IMR-90 (cell line): ENCODE measurements at regions not wholly inside any gene's neighbourhood (a gene's known extent, or its start where the extent isn't known, plus 50 kb on each side); places are given as distances from the start of the nearest gene placed in this dataset.

Experiments used
- ATAC-seq: fragments of 200-7000 bp; cut with Tn5 transposase; 2 replicates; pipeline ENCODE4 v1.9.1; 2020; ENCODE audit warnings: low read depth, mild to moderate bottlenecking, moderate library complexity
- BruUV-seq: library from RNA; stranded (reverse); fragments of 400-500 nt; replicated peaks from 2 replicates; lab custom pipeline; 2021; lab: Mats Ljungman, UMichigan
- CTCF ChIA-PET: fragments of 300-600 bp; formaldehyde crosslinking; extraction: SDS; loops from one replicate; lab custom pipeline; 2021; ENCODE audit warnings: antibody characterized with exemption; lab: Yijun Ruan, JAX
- POLR2A ChIA-PET: fragments of 300-600 bp; sonication (Branson Sonifier 250); formaldehyde crosslinking; loops from one replicate; lab custom pipeline; 2022; ENCODE audit warnings: antibody characterized with exemption; ENCODE audit not compliant: unreplicated experiment; lab: Charles Lee
- DNase-seq: peaks from one replicate; pipeline ENCODE4 v3.0.0; 2013
- H2AFZ ChIP-seq: replicated peaks from 2 replicates; pipeline ENCODE3; 2013; ENCODE audit warnings: low read length, mild to moderate bottlenecking; ENCODE audit not compliant: poor library complexity
- H2AK5ac ChIP-seq: 2 replicates; pipeline ENCODE4 v1.6.1; 2013; ENCODE audit warnings: low read depth, low read length, inconsistent platforms
- H2AK9ac ChIP-seq: replicated peaks from 2 replicates; pipeline ENCODE3; 2013; ENCODE audit warnings: mild to moderate bottlenecking, low read depth, low read length, moderate library complexity; ENCODE audit not compliant: poor library complexity
- H2BK120ac ChIP-seq: 2 replicates; pipeline ENCODE4 v1.6.1; 2013; ENCODE audit warnings: low read depth, low read length, inconsistent platforms
- H2BK15ac ChIP-seq: 3 replicates; pipeline ENCODE4 v1.6.1; 2013; ENCODE audit warnings: low read depth, low read length, inconsistent platforms
- H2BK20ac ChIP-seq: 2 replicates; pipeline ENCODE4 v1.6.1; 2013; ENCODE audit warnings: low read depth, mild to moderate bottlenecking, inconsistent platforms, low read length, moderate library complexity
- H2BK5ac ChIP-seq: 2 replicates; pipeline ENCODE4 v1.6.1; 2013; ENCODE audit warnings: mild to moderate bottlenecking, low read depth, low read length, inconsistent platforms; ENCODE audit not compliant: poor library complexity, severe bottlenecking
- H3K14ac ChIP-seq: replicated peaks from 2 replicates; pipeline ENCODE4 v1.6.1; 2013; ENCODE audit warnings: low read depth, low read length, inconsistent platforms
- H3K18ac ChIP-seq: 2 replicates; pipeline ENCODE4 v1.6.1; 2013; ENCODE audit warnings: low read depth, low read length, control low read depth
- H3K23ac ChIP-seq: 2 replicates; pipeline ENCODE4 v1.6.1; 2013; ENCODE audit warnings: low read depth, low read length, inconsistent platforms
- H3K27ac ChIP-seq: 2 replicates; pipeline ENCODE4 v1.5.1; 2013; ENCODE audit warnings: mild to moderate bottlenecking, control low read depth, low read length; ENCODE audit not compliant: insufficient read depth
- H3K27me3 ChIP-seq: 2 replicates; pipeline ENCODE4 v1.6.1; 2013; ENCODE audit warnings: low read length; ENCODE audit not compliant: control insufficient read depth, insufficient read depth
- H3K36me3 ChIP-seq: 2 replicates; pipeline ENCODE4 v1.6.1; 2013; ENCODE audit warnings: low read length, mixed read lengths; ENCODE audit not compliant: control insufficient read depth, insufficient read depth
- H3K4ac ChIP-seq: 2 replicates; pipeline ENCODE4 v1.6.1; 2013; ENCODE audit warnings: low read depth, low read length, inconsistent platforms
- H3K4me1 ChIP-seq: 2 replicates; pipeline ENCODE4 v1.6.1; 2013; ENCODE audit warnings: low read length, mixed read lengths; ENCODE audit not compliant: control insufficient read depth, insufficient read depth
- H3K4me2 ChIP-seq: 2 replicates; pipeline ENCODE4 v1.6.1; 2013; ENCODE audit warnings: low read depth, mild to moderate bottlenecking, control low read depth, low read length, moderate library complexity
- H3K4me3 ChIP-seq: 2 replicates; pipeline ENCODE4 v1.5.1; 2013; ENCODE audit warnings: low read depth, mild to moderate bottlenecking, control low read depth, low read length, moderate library complexity; ENCODE audit not compliant: insufficient read depth
- H3K56ac ChIP-seq: 2 replicates; pipeline ENCODE4 v1.6.1; 2013; ENCODE audit warnings: low read length, inconsistent platforms; ENCODE audit not compliant: insufficient read depth; ENCODE audit errors: extremely low read depth
- H3K79me1 ChIP-seq, 2 experiments: 2 replicates each; pipeline ENCODE4 v1.6.1; 2013; ENCODE audit warnings: low read length in 2 of 2, inconsistent platforms in 1 of 2, low read depth in 1 of 2
- H3K9ac ChIP-seq: 2 replicates; pipeline ENCODE4 v1.6.1; 2013; ENCODE audit warnings: low read depth, low read length, control low read depth
- H3K9me1 ChIP-seq: 2 replicates; pipeline ENCODE4 v1.6.1; 2013; ENCODE audit warnings: low read length, inconsistent platforms; ENCODE audit not compliant: insufficient read depth
- H3K9me3 ChIP-seq: 2 replicates; pipeline ENCODE4 v1.6.1; 2013; ENCODE audit warnings: low read length; ENCODE audit not compliant: control insufficient read depth, insufficient read depth
- H4K20me1 ChIP-seq: 2 replicates; pipeline ENCODE4 v1.6.1; 2013; ENCODE audit warnings: low read length, inconsistent platforms; ENCODE audit not compliant: insufficient read depth
- H4K5ac ChIP-seq: 2 replicates; pipeline ENCODE4 v1.6.1; 2013; ENCODE audit warnings: mild to moderate bottlenecking, low read depth, low read length, control low read depth
- H4K8ac ChIP-seq, 2 experiments: 2 replicates each; pipeline ENCODE4 v1.6.1; 2013; ENCODE audit warnings: low read depth in 2 of 2, low read length in 2 of 2, control low read depth in 1 of 2, inconsistent platforms in 1 of 2
- H4K91ac ChIP-seq: 2 replicates; pipeline ENCODE4 v1.6.1; 2013; ENCODE audit warnings: low read depth, low read length, inconsistent platforms; ENCODE audit not compliant: insufficient read depth
- CEBPB ChIP-seq: IDR thresholded peaks from 2 replicates; pipeline ENCODE4 v1.6.1; 2012; ENCODE audit warnings: low read depth, low read length, improper control_type of control experiment
- CTCF ChIP-seq: conservative IDR thresholded peaks from 2 replicates; pipeline ENCODE4 v1.5.1; 2012; ENCODE audit warnings: mild to moderate bottlenecking, low read depth, low read length, improper control_type of control experiment
- FOS ChIP-seq: fragments of 150-350 bp; IDR thresholded peaks from 2 replicates; pipeline ENCODE4 v1.6.1; 2016; ENCODE audit warnings: low read depth, low read length
- MAZ ChIP-seq: IDR thresholded peaks from 2 replicates; pipeline ENCODE4 v1.6.1; 2012; ENCODE audit warnings: low read depth, mild to moderate bottlenecking, low read length, improper control_type of control experiment, moderate library complexity, borderline replicate concordance
- NFE2L2 ChIP-seq: fragments of 150-350 bp; IDR thresholded peaks from 2 replicates; pipeline ENCODE4 v1.6.1; 2016; ENCODE audit warnings: low read depth, mild to moderate bottlenecking, low read length
- WGBS, 2 experiments: methylation state at CpG; one replicate each; pipeline versions ENCODE4 v1.1.5 to v1.1.7; 2013; ENCODE audit warnings: missing lambda C conversion rate in 2 of 2; ENCODE audit not compliant: insufficient read length in 1 of 2; ENCODE audit errors: extremely low coverage in 2 of 2; 5-methylcytosine and 5-hydroxymethylcytosine counted together
- dilution Hi-C: fragments of 300-500 bp; cut with HindIII; formaldehyde crosslinking; loops from one replicate; pipeline ENCODE4 v1.14.3; 2018; ENCODE audit warnings: low sequenced_read_pairs; ENCODE audit not compliant: unreplicated experiment
- in situ Hi-C: fragments of 300-500 bp; cut with MboI; formaldehyde crosslinking; loops from 3 replicates; pipeline ENCODE4 v1.14.3; 2019; ENCODE audit warnings: low sequenced_read_pairs, inconsistent platforms, mixed read lengths
- intact Hi-C: fragments of 100-400 bp; cut with micrococcal nuclease; formaldehyde crosslinking; loops from 2 replicates; pipeline ENCODE4 v1.10.0; 2022
- TF ChIP-seq, protein P1 (sequence below): fragments of 150-350 bp; IDR thresholded peaks from 2 replicates; pipeline ENCODE4 v1.6.1; 2016; ENCODE audit warnings: low read depth, mild to moderate bottlenecking, low read length, moderate library complexity, borderline replicate concordance

- Histone ChIP-seq H3K14ac (peak overlapping the region; percentile 14; the same call in 1 of the 2 replicates), H4K8ac (peak overlapping the region; percentile 85 to 92; a peak in 3 of 4 replicates), H3K23ac (peak overlapping the region; percentile 15), H3K79me1 (no peaks in the 10 kb centered on the region), H4K91ac (peak overlapping the region; percentile 60; the same call in 1 of the 2 replicates), H3K27me3 (no peaks in the 10 kb centered on the region), H3K4me1 (peaks cover 7% of the 10 kb centered on the region), H3K18ac (peak overlapping the region; percentile 91), H3K4ac (peak overlapping the region; percentile 64), H2BK5ac (peak overlapping the region; percentile 59), H2BK120ac (peak overlapping the region; percentile 90), H3K9me1 (no peaks in the 10 kb centered on the region), H3K9me3 (no peaks in the 10 kb centered on the region), H2AK5ac (no peak overlapping the region), H3K27ac (peak overlapping the region; percentile 60), H2BK15ac (peak overlapping the region; percentile 55; the same call in 2 of the 3 replicates), H2BK20ac (peak overlapping the region; percentile 45), H2AFZ (peak overlapping the region; percentile 75), H3K4me3 (no peak overlapping the region), H3K9ac (no peak overlapping the region), H3K4me2 (no peak overlapping the region), H4K20me1 (no peaks in the 10 kb centered on the region), H4K5ac (peak overlapping the region; percentile 87), H3K36me3 (no peaks in the 10 kb centered on the region), H2AK9ac (no peak overlapping the region), H3K56ac (peak overlapping the region; percentile 24; the same call in 1 of the 2 replicates)
- POLR2A ChIA-PET, result interaction anchor here (0.6 kb wide), 1 partner anchor 14 kb away, joined by 3 read pairs; no protein-coding TSS in a partner anchor
- intact Hi-C loops (loop anchor here (5.0 kb wide), 1 partner anchor 253 kb away; no protein-coding TSS in a partner anchor), in situ Hi-C loops (no loop called here), dilution Hi-C loops (no loop called here)
- DNase-seq (peak; percentile 86), ATAC-seq (peak; percentile 94)
- CTCF ChIA-PET, result no interaction called here
- WGBS, 2 experiments, result 50% methylated on average over 1 of the region's 2 CpGs; no CpG with 5 or more reads in 1 of the 2 experiments
- BruUV-seq, result no TSS peak
- TF ChIP-seq, protein P1, sequence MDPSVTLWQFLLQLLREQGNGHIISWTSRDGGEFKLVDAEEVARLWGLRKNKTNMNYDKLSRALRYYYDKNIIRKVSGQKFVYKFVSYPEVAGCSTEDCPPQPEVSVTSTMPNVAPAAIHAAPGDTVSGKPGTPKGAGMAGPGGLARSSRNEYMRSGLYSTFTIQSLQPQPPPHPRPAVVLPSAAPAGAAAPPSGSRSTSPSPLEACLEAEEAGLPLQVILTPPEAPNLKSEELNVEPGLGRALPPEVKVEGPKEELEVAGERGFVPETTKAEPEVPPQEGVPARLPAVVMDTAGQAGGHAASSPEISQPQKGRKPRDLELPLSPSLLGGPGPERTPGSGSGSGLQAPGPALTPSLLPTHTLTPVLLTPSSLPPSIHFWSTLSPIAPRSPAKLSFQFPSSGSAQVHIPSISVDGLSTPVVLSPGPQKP, result no peak
- no peak for TF ChIP-seq CTCF
- no peak for TF ChIP-seq CEBPB
- TF ChIP-seq FOS, result 0 out of 2 replicates have a peak, but pooled peaks have one; percentile 2
- no peak for TF ChIP-seq NFE2L2
- no peak for TF ChIP-seq MAZ
Observed at GRCh38 chr6:90790696-90791095, 203.8 kb upstream of the MAP3K7 start.
